ENCODE measurements at regions not wholly inside any gene's neighbourhood (a gene's known extent, or its start where the extent isn't known, plus 50 kb on each side); places are given as distances from the start of the nearest gene placed in this dataset.
"Not testable (repeated sequence)": the region's sequence is repeated elsewhere in the genome, so short reads cannot be mapped to it uniquely, and the experiment has no call there.

DNA sequence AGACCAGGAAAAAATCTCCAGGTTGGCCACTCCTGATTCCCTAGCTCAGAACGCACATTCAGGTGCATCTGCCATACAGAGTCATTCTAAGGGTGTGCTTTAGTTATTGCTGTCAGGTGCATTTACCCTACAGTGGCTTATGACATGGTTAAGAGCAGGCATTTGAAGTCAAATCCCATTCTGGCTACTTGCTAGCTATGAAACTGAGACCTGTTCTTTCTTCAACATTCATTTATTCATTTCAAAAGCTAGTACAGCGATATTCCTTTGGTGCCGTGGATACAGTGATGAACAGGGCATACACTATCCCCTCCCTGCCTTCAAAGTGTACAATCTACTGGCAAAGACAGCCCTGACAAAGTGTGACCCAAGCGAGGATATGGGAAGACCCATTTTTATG lies 508.3 kb downstream of the NPIPA7 start:
- DNase-seq, result no peak

- no peak for DNase-seq
Observed at GRCh38 chr16:16890964-16891363, 512.0 kb downstream of the NPIPA7 start.

GRCh38 chr16:16904601-16905000 lies 525.7 kb downstream of the NPIPA7 start:
- DNase-seq, result no peak

GRCh38 chr16:16905850-16906249 lies 526.9 kb downstream of the NPIPA7 start:
- no peak for DNase-seq

DNA sequence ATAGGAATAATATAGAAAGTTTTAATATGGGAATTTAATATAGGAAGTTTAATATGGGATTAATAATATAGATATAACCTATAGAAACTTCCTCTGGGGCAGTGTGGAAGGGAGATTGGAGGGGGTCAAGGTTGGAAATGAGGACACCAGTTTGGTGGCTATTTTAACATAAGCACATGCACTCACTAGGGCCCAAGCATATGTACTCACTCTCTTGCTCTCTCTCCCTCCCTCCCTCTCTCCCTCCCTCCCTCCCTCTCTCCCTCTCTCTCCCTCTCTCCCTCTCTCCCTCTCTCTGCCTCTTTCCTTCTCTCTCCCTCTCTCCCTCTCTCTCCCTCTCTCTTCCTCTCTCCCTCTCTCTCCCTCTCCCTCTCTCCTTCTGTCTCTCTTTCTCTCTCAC lies 528.1 kb downstream of the NPIPA7 start:
- DNase-seq, result no peak

DNA sequence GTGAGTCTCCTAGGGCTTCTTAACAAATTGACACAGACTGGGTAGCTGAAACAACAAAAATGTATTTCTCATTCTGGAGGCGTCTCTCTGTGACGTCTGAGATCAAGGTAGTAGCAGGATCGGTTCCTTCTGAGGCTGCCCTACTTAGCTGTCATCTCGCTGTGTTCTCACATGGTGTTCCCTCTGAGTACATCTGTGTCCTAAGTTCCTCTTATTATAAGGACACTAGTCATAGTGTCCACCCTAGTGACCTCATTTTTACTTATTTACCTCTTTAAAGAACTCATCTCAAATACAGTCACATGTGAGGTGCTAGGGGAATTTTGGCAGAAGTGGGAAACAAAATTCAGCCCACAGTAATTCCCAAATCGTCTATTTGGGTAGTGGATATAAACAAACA lies 529.1 kb downstream of the NPIPA7 start:
- DNase-seq, result no peak

DNA sequence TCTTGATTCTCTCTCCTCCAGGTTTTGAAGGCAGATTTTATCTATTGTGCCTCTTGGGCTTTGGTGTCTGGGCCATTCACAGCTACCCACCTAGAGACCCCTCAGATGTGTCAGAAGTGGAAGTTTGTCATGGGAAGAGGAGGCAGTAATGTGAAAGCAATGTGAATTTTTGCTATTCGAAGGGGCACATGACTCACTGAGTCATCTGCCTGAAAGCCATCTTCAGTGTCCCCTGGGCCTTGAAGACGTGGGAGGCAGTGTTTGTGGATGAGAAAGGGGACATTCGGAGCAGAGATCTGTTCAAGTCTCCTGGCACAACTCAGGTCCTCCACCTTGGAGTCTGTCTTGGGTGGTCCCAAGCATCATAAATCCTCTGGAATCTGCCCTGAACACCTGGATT lies 530.2 kb downstream of the NPIPA7 start:
- DNase-seq, result no peak

DNA sequence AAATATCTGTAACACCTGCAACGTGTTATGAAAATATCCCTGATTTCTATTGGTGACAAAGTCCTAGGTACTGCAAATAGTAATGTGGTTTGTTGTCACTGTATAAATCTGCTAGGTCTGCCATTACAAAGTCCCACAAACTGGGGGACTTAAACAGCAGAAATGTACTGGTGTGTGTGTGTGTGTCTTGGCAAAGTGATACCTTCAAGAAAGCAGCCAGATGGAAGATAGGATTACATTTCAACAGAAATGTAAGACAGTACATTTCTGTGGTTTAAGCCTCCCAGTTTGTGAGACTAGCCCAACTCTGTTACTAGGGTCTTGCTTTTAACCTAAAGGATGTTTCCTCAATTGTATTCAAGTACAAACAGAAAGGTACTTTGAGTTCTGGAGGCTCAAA lies 531.7 kb downstream of the NPIPA7 start:
- no peak for DNase-seq

DNA sequence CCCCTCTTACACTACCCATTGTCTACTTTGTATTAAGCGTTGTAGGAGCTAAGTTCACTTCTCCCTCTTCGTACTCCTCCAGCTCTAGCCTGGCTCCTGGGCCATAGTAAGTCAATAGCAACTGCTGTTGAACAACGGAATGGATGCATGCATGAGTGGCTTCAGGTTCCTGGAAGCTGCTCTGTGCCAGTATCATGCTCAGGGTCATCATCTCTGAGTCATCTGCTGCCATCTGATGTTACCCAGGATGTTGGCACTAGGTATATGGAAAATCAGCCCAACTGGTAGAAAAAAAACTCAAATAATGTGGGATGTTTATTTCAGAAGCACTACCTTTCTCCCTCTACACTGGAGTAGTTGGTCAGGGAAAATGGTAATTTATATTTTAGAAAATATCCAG lies 536.8 kb downstream of the NPIPA7 start:
- no peak for DNase-seq

- DNase-seq, result no peak
Observed at GRCh38 chr16:16917191-16917785, 538.3 kb downstream of the NPIPA7 start.

- DNase-seq, result no peak
Observed at GRCh38 chr16:16923479-16923878, 544.5 kb downstream of the NPIPA7 start.

DNA sequence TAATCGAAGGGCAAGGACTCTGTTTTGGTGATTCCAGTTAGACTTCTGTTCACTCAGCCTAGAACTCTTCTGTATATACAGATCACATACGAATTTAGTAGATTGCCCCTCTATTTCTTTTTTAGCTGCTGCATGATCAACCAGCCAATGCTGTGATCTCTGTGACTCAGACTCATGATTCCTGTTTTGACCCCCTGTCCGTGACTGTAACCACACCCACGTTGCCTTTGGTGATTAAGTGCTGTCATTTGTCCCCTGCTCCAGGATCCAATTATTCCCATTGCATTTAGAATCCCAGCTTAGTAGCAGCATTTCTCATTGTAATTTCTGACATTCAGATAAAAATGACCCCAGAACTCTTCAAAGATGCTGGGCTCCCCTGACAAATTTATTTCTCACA lies 545.7 kb downstream of the NPIPA7 start:
- DNase-seq, result no peak

DNA sequence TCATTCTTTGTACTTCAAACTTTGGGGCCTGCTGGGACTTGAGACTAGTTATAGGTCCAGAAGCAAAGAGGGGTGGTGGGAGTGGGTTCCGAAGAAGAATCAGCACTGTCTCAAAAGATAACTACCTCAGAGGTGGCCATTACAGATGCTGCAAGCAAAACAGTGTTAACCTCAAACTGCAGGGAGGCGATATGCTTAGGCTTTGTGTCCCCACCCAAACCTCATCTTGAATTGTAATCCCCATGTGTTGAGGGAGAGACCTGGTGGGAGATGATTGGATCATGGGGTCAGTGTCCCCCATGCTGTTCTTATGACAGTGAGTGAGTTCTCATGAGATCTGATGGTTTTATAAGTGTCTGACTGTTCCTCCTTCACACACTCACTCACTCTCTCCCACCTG lies 545.3 kb downstream of the XYLT1 start:
- DNase-seq, result no peak

DNA sequence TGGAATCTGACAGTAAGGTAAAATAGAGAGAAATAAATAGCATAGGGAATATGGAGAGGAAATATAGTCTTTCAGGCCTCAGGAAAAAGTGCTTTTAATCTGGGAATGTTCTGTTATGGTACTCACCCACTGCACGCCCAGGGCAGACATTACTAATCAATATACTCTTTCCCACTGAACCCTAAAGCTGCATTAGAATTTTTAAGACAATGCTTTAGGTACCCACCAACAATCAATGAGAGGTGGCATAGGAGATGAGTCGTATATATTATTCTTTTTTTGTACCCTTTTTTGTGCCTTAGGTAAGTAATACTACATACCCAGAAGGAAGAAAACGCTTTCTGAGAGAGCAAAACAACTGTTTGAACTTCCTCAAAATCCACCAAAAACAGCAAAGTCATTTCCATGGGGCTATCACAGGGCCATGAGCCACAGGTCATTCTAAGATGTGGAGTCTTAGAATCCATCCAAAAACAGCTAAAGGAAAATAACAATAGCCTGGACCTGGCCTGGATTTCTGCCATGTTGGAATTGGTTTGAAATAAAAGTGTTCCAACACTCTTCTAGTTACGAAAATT lies 542.1 kb downstream of the XYLT1 start:
- no peak for DNase-seq

- no peak for DNase-seq
Observed at GRCh38 chr16:16930309-16931000, 540.3 kb downstream of the XYLT1 start.

GRCh38 chr16:16933861-16934260 lies 536.9 kb downstream of the XYLT1 start:
- no peak for DNase-seq

GRCh38 chr16:16934660-16935059 lies 536.1 kb downstream of the XYLT1 start:
- DNase-seq, result no peak

- not testable (repeated sequence) for DNase-seq
Observed at GRCh38 chr16:16935909-16936308, 534.9 kb downstream of the XYLT1 start.

- no peak for DNase-seq
Observed at GRCh38 chr16:16937576-16937975, 533.2 kb downstream of the XYLT1 start.

- DNase-seq, result no peak
Observed at GRCh38 chr16:16938009-16938408, 532.8 kb downstream of the XYLT1 start.

GRCh38 chr16:16938980-16939379 lies 531.8 kb downstream of the XYLT1 start:
- DNase-seq, result no peak

GRCh38 chr16:16940351-16940750 lies 530.4 kb downstream of the XYLT1 start:
- no peak for DNase-seq

- DNase-seq, result not testable (repeated sequence)
Observed at GRCh38 chr16:16942849-16943248, 527.9 kb downstream of the XYLT1 start.

- DNase-seq, result no peak
Observed at GRCh38 chr16:16945207-16945606, 525.6 kb downstream of the XYLT1 start.

- no peak for DNase-seq
Observed at GRCh38 chr16:16956376-16956775, 514.4 kb downstream of the XYLT1 start.

Measured in CD4-positive, alpha-beta T cell treated with Interleukin-21 for 1 hour (primary cell).